Bronchial epithelial cell (primary cell): ENCODE measurements at regions not wholly inside any gene's neighbourhood (a gene's known extent, or its start where the extent isn't known, plus 50 kb on each side); places are given as distances from the start of the nearest gene placed in this dataset.

Source experiments
- DNase-seq: peaks from one replicate; pipeline ENCODE4 v3.0.0-alpha.2; 2010; ENCODE audit warnings: low read depth
- FAIRE-seq: peaks from 2 replicates; lab custom pipeline; 2011; peaks lifted over from hg19 to GRCh38; lab: Jason Lieb, UNC
- H3K27me3 ChIP-seq: 2 replicates; pipeline ENCODE4 v1.5.1; 2011; ENCODE audit warnings: low read length; ENCODE audit not compliant: control insufficient read depth, insufficient read depth
- H3K36me3 ChIP-seq: 2 replicates; pipeline ENCODE4 v1.5.1; 2011; ENCODE audit warnings: low read length; ENCODE audit not compliant: control insufficient read depth, insufficient read depth
- H3K4me3 ChIP-seq: 2 replicates; pipeline ENCODE4 v1.5.1; 2011; ENCODE audit warnings: mild to moderate bottlenecking, low read depth, low read length, control low read depth
- CTCF ChIP-seq: IDR thresholded peaks from 2 replicates; pipeline ENCODE4 v1.5.1; 2011; ENCODE audit warnings: mild to moderate bottlenecking, moderate library complexity, low read length, control low read depth, inconsistent platforms; ENCODE audit not compliant: insufficient read depth, severe bottlenecking

DNA sequence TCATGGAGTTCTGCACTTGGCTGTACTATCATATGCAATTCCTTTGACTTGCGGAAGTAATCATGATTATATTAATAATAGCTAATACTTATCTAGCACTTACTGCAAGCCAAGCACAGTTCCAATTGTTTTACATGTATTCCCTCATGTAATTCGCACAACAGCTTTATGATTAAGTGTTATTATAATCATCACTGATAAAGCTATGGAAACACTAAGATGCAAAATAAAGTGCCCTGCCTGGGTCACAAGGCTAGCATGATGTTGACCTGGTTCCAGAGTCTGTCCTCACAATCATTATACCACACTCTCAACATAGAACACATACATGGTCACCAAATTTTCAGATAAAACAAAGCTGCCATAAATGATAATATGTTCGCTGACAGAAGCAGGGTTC is 234.6 kb downstream of the FMR1NB start:
- FAIRE-seq (no peak), DNase-seq (no peak)
- no peak for TF ChIP-seq CTCF
- no peaks in the 10 kb centered on the region for H3K27me3 ChIP-seq
- no peak overlapping the region for H3K4me3 ChIP-seq
- H3K36me3 ChIP-seq, result no peaks in the 10 kb centered on the region

DNA sequence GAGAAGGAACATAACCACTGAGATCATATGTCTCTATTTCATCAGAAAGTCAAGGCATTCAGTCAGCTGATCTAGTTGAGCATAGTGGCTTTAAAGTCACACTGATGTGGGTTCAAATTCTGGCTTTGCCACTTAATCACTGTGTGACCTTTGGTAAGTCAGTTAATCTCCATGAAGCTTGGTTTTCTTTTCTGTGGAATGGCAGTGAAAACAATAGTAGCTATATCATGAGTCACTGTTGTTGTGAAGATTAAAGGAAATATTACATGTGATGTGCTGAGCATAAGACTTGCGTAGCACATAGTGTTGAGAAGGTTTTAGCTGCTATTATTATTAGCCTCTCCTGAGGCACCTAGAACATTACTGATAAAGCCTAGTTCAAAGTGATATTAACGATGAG is 242.2 kb downstream of the FMR1NB start:
- FAIRE-seq (no peak), DNase-seq (no peak)
- Histone ChIP-seq H3K4me3 (no peak overlapping the region), H3K27me3 (no peaks in the 10 kb centered on the region), H3K36me3 (no peaks in the 10 kb centered on the region)
- TF ChIP-seq CTCF, result no peak

DNA sequence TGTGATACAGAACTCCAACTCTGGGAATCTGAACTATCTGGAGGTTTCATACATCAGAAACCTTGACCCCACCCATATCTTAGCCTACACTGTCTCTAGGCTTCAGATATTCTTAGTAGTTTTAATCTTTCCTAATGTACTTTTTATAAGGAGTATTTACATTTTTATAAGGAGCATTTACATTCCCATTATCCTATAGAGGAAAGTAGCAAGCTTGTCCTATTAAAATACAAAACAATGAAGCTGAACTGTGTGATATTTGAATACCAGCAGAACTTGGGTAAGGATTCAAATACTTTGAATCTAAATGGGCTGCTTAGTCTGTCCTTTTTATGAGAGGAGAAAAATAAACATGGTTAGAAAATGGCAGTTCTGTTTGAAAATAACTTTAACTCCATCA is 247.4 kb downstream of the FMR1NB start:
- no peak for FAIRE-seq
- no peak for DNase-seq
- Histone ChIP-seq H3K4me3 (no peak overlapping the region), H3K27me3 (no peaks in the 10 kb centered on the region), H3K36me3 (no peaks in the 10 kb centered on the region)
- no peak for TF ChIP-seq CTCF

DNA sequence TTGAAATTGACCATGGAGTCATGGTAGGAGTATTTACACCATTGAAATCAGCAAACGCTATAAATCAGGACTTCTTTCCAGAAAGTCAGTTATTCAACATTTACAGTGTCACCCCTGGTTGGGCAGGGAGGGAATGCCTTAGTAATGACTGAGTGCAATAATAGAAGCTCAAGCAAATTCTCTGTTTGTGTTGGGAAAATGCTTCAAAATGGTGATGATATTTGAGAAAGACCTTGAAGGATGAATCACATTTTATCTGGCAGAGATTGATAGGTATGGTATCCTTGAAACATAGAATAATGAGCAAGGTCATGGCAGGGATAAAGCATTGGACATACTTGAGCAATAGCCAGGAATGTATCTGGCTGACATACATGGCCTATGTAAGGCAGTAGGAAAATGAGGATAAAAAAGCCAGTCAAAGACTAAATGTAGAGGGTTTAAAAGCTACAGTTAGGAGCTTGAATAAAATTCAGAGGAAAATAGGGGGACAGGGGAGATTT is 248.7 kb downstream of the FMR1NB start:
- H3K4me3 ChIP-seq, result no peak overlapping the region
- TF ChIP-seq CTCF, result no peak
- DNase-seq (no peak), FAIRE-seq (no peak)
- no peaks in the 10 kb centered on the region for H3K36me3 ChIP-seq
- H3K27me3 ChIP-seq, result no peaks in the 10 kb centered on the region

DNA sequence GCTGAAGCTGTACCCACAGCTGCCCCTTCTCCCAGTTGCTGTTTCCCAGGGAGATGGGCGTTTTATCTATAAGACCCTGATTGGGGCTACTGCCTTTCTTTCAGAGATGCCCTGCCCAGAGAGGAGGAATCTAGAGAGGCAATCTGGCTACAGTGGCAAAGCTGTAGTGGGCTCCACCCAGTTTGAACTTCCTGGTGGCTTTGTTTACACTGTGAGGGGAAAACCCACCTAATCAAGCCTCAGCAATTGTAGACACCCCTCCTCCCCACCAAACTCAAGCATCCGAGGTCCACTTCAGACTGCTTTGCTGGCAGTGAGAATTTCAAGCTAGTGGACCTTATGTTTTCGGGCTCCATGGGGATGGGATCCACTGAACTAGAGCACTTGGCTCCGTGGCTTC is 240.4 kb upstream of the AFF2 start:
- no peaks in the 10 kb centered on the region for H3K36me3 ChIP-seq
- FAIRE-seq, result no peak
- no peak overlapping the region for H3K4me3 ChIP-seq
- H3K27me3 ChIP-seq, result no peaks in the 10 kb centered on the region
- DNase-seq, result no peak
- TF ChIP-seq CTCF, result no peak

GRCh38 chrX:148265829-148266228 is 234.6 kb upstream of the AFF2 start:
- Histone ChIP-seq H3K36me3 (no peaks in the 10 kb centered on the region), H3K4me3 (no peak overlapping the region), H3K27me3 (no peaks in the 10 kb centered on the region)
- DNase-seq (no peak), FAIRE-seq (no peak)
- no peak for TF ChIP-seq CTCF
